Body of pancreas (tissue), 4 donors: ENCODE measurements at regions not wholly inside any gene's neighbourhood (a gene's known extent, or its start where the extent isn't known, plus 50 kb on each side); places are given as distances from the start of the nearest gene placed in this dataset.

Experiments
- ATAC-seq: fragments of 150-250 bp; one replicate; pipeline ENCODE4 v1.9.1; 2016
- DNase-seq, 4 donors: peaks; one replicate each; pipeline ENCODE4 v3.0.0-alpha.2; 2019
- H3K27ac ChIP-seq, 4 donors: fragments of 200-600 bp; sonication (generic); 1 replicate in 3 of 4; 2 replicates in 1 of 4; pipeline versions ENCODE4 v1.5.1 to v1.6.1; 2016 to 2019; ENCODE audit warnings: mild to moderate bottlenecking in 1 of 4, mixed read lengths in 1 of 4, moderate library complexity in 1 of 4
- H3K27me3 ChIP-seq, 2 donors: fragments of 200-600 bp; sonication (generic); one replicate each; pipeline ENCODE4 v1.6.0; 2016; ENCODE audit warnings: mild to moderate bottlenecking in 1 of 2
- H3K36me3 ChIP-seq, 2 donors: fragments of 200-600 bp; sonication (generic); replicated peaks in 1 of 2; 2 replicates each; pipeline ENCODE4 v1.5.1; 2016; ENCODE audit warnings: low read depth in 2 of 2; ENCODE audit not compliant: insufficient read depth in 1 of 2
- H3K4me1 ChIP-seq: fragments of 200-600 bp; sonication (generic); one replicate; pipeline ENCODE4 v1.6.0; 2016
- H3K4me3 ChIP-seq, 2 donors: fragments of 200-600 bp; sonication (generic); 1 replicate in 1 of 2; 2 replicates in 1 of 2; pipeline ENCODE4 v1.5.1; 2016 to 2019
- H3K9me3 ChIP-seq, 3 donors: fragments of 200-600 bp; sonication (generic); 1 replicate in 2 of 3; 2 replicates in 1 of 3; pipeline ENCODE4 v1.5.1; 2016
- POLR2A ChIP-seq, 3 donors: fragments of 450-650 bp; IDR thresholded peaks; one replicate each; pipeline ENCODE4 v1.6.1; 2016; ENCODE audit warnings: antibody characterized with exemption in 3 of 3, mild to moderate bottlenecking in 2 of 3
- WGBS, 2 donors: methylation state at CpG; one replicate each; pipeline ENCODE4 v1.1.5; 2017; 5-methylcytosine and 5-hydroxymethylcytosine counted together
- intact Hi-C: fragments of 100-400 bp; cut with DNase I; formaldehyde crosslinking; loops from one replicate; pipeline ENCODE4 v1.15.1; 2023
- TF ChIP-seq, protein P1 (sequence below), 7 experiments: fragments of 450-650 bp in 4 of 7; fragments of 200-600 bp in 3 of 7; sonication (generic) in 3 of 7; IDR thresholded peaks; one replicate each; pipeline ENCODE4 v1.5.1; 2016 to 2019; ENCODE audit warnings: antibody characterized with exemption in 7 of 7

DNA sequence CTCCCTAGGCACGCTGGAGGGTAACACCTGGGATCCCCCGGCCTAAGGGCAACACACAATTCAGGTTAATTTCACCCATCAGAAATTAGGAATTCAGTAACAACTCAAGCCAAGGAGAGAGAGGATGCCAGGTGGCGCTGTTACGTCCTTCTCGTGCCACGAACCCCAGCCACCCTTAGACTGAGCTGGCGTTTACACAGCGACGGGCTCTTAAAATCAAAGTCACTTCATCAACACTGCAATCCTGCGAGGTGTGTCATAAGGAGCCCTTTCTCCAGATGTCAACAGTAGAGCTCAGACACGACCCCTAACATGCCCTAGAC lies 110.6 kb upstream of the TMEM132D start:
- Histone ChIP-seq H3K9me3 (no peaks in the 10 kb centered on the region), H3K27me3 (no peaks in the 10 kb centered on the region), H3K36me3 (no peaks in the 10 kb centered on the region), H3K4me3 (no peak overlapping the region), H3K4me1 (peaks cover 3% of the 10 kb centered on the region), H3K27ac (no peak overlapping the region)
- ATAC-seq, result no peak
- TF ChIP-seq, protein P1, sequence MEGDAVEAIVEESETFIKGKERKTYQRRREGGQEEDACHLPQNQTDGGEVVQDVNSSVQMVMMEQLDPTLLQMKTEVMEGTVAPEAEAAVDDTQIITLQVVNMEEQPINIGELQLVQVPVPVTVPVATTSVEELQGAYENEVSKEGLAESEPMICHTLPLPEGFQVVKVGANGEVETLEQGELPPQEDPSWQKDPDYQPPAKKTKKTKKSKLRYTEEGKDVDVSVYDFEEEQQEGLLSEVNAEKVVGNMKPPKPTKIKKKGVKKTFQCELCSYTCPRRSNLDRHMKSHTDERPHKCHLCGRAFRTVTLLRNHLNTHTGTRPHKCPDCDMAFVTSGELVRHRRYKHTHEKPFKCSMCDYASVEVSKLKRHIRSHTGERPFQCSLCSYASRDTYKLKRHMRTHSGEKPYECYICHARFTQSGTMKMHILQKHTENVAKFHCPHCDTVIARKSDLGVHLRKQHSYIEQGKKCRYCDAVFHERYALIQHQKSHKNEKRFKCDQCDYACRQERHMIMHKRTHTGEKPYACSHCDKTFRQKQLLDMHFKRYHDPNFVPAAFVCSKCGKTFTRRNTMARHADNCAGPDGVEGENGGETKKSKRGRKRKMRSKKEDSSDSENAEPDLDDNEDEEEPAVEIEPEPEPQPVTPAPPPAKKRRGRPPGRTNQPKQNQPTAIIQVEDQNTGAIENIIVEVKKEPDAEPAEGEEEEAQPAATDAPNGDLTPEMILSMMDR (IDR thresholded peaks at IDR 0.05), result no peak
- TF ChIP-seq POLR2A (IDR thresholded peaks at IDR 0.05), result no peak
- intact Hi-C loops, result no loop called here
- no peak for DNase-seq
- WGBS, 2 donors, result 4 to 8% methylated on average over 10 to 11 of the region's 11 CpGs

DNA sequence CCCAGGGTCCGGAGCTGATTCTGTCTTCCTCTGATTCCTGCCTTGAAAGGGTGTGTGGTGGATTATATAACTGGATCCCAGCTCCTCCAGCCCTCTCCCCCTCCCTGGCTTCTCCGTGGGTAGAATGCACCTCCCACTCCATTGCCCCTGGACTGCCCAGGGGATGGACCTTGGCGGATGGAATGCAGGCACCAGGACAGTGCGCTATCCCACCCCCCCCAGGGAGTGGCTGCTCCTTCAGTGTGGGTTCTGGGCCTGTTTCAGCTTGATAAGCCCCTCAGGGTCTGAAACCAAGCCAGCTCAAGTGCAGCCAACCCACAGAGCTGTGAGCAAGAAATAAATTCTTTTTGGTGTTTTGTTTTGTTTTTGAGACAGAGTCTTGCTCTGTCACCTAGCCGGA lies 112.4 kb upstream of the TMEM132D start:
- TF ChIP-seq POLR2A (IDR thresholded peaks at IDR 0.05), result no peak
- TF ChIP-seq, protein P1 (IDR thresholded peaks at IDR 0.05), result no peak
- Histone ChIP-seq H3K9me3 (no peaks in the 10 kb centered on the region), H3K36me3 (no peaks in the 10 kb centered on the region), H3K4me3 (no peak overlapping the region), H3K27ac (no peak overlapping the region), H3K4me1 (peaks cover 3% of the 10 kb centered on the region), H3K27me3 (no peaks in the 10 kb centered on the region)
- DNase-seq (no peak), ATAC-seq (no peak)
- WGBS, 2 donors, result 59 to 69% methylated on average over 4 to 5 of the region's 5 CpGs
- intact Hi-C loops, result no loop called here

DNA sequence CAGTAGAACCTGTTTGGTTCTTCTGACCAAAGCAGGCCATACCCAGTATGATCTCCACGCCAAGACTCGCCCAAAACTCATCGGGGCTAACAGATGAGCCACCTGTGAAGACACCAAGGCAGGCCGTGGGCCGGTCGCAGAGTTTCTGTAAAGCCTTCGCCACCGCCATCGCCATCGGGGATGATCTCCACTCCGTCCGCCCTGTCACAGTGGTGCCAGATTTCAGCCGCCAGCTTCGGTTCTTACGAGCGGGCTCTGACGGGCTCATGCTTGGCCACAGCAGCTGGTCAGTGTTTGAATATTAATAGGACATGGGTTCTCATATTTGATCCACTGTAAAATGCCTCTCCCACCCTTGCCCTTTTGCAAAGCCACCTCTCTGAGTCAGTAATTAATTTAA lies 113.2 kb upstream of the TMEM132D start:
- DNase-seq (no peak), ATAC-seq (no peak)
- H3K27ac ChIP-seq, result no peak overlapping the region
- H3K36me3 ChIP-seq, result no peaks in the 10 kb centered on the region
- H3K27me3 ChIP-seq, result no peaks in the 10 kb centered on the region
- H3K9me3 ChIP-seq, result no peaks in the 10 kb centered on the region
- TF ChIP-seq, protein P1 (IDR thresholded peaks at IDR 0.05), result no peak
- 74% methylated on average over 11 to 17 of the region's 17 CpGs for WGBS, 2 donors
- no peak overlapping the region for H3K4me3 ChIP-seq
- peaks cover 3% of the 10 kb centered on the region for H3K4me1 ChIP-seq
- intact Hi-C loops, result no loop called here

DNA sequence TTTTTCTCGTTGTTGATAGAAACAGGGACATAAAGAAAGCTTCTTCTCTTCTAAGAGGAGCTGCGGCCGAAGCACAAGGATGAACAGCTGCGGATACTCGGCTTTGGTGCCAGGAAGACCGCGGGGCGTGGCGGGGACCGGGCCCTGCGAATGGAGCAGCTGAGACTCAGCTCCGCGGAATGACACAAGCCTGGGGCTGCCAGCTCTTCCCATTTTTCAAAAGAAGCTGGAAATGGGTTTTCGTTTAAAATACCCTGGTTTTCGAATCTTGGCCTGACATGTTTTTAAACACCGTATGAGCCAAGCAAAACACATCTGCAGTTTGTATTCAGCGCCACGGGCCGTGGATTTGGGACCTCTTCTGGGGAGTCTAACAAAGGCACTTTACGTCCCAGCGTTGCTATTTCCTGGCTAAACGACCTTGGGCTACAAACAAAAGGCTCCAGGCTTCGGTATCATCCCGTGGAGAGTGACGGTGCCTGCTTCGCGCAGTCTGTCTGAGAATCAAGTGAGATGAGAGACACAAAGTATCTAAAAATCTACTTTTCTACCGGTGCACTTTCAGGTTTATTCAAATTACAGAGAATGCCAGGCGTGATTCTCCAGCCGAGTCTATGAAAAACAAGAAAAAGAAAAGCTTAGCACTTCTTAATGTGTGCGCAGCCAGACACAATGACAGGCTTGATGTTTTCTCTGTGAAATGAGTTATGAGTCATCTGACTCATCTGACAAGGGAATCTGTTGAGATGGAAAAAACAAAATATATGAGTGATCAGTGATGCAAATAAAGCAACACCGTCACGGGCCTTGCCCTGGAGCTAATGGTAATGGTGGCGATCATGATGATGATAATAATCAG lies 114.0 kb upstream of the TMEM132D start:
- H3K36me3 ChIP-seq, result no peaks in the 10 kb centered on the region
- no peak overlapping the region for H3K4me3 ChIP-seq
- intact Hi-C loops, result no loop called here
- H3K9me3 ChIP-seq, result no peaks in the 10 kb centered on the region
- H3K27me3 ChIP-seq, result no peaks in the 10 kb centered on the region
- peaks cover 3% of the 10 kb centered on the region for H3K4me1 ChIP-seq
- no peak overlapping the region for H3K27ac ChIP-seq
- WGBS, 2 donors, result 51 to 53% methylated on average over 34 of the region's 34 CpGs
- DNase-seq (no peak), ATAC-seq (no peak)
- TF ChIP-seq, protein P1 (IDR thresholded peaks at IDR 0.05), result no peak
- TF ChIP-seq POLR2A (IDR thresholded peaks at IDR 0.05), result no peak

DNA sequence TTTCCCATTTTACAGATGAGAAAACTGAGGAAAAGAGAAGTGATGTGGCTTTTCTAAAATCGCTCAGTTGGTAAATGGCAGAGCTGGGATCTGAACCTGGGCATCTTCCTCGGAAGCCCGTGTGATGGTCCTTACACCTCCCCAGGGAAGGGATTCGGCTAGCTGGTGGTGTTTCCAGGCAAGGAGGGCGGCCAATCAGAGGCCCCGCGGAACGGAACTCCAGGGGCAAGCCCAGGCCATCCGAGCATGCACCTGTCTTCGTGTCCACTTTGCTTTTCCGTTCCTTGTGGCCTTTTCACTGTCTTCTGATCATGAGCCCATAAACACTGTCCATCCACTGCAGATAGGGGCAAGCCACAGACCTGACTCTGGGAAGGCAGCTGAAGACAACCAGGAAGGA lies 114.8 kb upstream of the TMEM132D start:
- intact Hi-C loops, result no loop called here
- 65 to 68% methylated on average over 11 of the region's 11 CpGs for WGBS, 2 donors
- Histone ChIP-seq H3K36me3 (no peaks in the 10 kb centered on the region), H3K4me3 (no peak overlapping the region), H3K4me1 (peaks cover 2% of the 10 kb centered on the region), H3K9me3 (no peaks in the 10 kb centered on the region), H3K27me3 (no peaks in the 10 kb centered on the region), H3K27ac (no peak overlapping the region)
- ATAC-seq (no peak), DNase-seq (no peak)
- TF ChIP-seq POLR2A (IDR thresholded peaks at IDR 0.05), result no peak
- TF ChIP-seq, protein P1 (IDR thresholded peaks at IDR 0.05), result no peak
